ENCODE measurements at regions not wholly inside any gene's neighbourhood (a gene's known extent, or its start where the extent isn't known, plus 50 kb on each side); places are given as distances from the start of the nearest gene placed in this dataset.

DNA sequence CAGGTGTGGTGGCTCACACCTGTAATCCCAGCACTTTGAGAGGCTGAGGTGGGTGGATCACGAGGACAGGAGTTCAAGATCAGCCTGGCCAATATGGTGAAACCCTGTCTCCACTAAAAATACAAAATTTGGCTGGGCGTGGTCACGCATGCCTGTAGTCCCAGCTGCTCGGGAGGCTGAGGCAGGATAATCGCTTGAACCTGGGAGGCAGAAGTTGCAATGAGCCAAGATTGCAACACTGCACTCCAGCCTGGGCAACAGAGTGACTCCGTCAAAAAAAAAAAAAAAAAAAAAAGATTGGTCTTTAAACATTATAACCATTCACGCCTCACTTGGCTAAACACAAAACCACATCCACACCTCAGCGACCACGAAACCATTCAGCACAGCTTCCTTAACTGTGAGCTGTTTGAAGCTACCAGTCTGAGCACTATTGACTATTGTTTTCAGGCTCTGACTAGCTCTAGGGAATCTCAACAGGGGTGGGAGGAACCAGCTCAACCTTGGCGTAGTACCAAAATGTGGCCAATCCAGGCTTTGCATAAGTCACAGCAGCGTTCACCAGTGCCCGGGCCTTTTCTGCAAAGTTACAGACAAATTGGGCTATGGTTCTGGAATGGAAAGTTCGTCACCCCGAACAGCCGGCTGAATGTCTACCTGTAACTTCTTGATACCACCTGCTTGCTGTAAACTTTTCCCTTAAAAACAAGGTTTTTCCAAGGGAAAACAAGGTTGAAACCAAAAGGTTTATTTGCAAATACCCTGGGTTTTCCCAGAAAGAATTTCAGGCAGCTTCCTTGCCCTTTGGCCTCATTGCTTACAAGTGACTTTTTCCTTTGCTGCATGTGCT, 73.6 kb upstream of the DHX15 start:
- TF ChIP-seq NPAS2 (CRISPR knock-in tag; IDR thresholded peaks at IDR 0.05; ENCODE audit: borderline replicate concordance) (no peak), POLR2AphosphoS2 (conservative IDR thresholded peaks at IDR 0.05; ENCODE audit: low read length) (no peak), HOXB5 (CRISPR knock-in tag; IDR thresholded peaks at IDR 0.05) (no peak), SREBF2 (IDR thresholded peaks at IDR 0.05) (no peak)
- TF ChIP-seq, protein P1, sequence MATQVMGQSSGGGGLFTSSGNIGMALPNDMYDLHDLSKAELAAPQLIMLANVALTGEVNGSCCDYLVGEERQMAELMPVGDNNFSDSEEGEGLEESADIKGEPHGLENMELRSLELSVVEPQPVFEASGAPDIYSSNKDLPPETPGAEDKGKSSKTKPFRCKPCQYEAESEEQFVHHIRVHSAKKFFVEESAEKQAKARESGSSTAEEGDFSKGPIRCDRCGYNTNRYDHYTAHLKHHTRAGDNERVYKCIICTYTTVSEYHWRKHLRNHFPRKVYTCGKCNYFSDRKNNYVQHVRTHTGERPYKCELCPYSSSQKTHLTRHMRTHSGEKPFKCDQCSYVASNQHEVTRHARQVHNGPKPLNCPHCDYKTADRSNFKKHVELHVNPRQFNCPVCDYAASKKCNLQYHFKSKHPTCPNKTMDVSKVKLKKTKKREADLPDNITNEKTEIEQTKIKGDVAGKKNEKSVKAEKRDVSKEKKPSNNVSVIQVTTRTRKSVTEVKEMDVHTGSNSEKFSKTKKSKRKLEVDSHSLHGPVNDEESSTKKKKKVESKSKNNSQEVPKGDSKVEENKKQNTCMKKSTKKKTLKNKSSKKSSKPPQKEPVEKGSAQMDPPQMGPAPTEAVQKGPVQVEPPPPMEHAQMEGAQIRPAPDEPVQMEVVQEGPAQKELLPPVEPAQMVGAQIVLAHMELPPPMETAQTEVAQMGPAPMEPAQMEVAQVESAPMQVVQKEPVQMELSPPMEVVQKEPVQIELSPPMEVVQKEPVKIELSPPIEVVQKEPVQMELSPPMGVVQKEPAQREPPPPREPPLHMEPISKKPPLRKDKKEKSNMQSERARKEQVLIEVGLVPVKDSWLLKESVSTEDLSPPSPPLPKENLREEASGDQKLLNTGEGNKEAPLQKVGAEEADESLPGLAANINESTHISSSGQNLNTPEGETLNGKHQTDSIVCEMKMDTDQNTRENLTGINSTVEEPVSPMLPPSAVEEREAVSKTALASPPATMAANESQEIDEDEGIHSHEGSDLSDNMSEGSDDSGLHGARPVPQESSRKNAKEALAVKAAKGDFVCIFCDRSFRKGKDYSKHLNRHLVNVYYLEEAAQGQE (IDR thresholded peaks at IDR 0.05), result no peak
- TF ChIP-seq, protein P2, sequence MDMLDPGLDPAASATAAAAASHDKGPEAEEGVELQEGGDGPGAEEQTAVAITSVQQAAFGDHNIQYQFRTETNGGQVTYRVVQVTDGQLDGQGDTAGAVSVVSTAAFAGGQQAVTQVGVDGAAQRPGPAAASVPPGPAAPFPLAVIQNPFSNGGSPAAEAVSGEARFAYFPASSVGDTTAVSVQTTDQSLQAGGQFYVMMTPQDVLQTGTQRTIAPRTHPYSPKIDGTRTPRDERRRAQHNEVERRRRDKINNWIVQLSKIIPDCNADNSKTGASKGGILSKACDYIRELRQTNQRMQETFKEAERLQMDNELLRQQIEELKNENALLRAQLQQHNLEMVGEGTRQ (IDR thresholded peaks at IDR 0.05), result no peak
- TF ChIP-seq, protein P3, sequence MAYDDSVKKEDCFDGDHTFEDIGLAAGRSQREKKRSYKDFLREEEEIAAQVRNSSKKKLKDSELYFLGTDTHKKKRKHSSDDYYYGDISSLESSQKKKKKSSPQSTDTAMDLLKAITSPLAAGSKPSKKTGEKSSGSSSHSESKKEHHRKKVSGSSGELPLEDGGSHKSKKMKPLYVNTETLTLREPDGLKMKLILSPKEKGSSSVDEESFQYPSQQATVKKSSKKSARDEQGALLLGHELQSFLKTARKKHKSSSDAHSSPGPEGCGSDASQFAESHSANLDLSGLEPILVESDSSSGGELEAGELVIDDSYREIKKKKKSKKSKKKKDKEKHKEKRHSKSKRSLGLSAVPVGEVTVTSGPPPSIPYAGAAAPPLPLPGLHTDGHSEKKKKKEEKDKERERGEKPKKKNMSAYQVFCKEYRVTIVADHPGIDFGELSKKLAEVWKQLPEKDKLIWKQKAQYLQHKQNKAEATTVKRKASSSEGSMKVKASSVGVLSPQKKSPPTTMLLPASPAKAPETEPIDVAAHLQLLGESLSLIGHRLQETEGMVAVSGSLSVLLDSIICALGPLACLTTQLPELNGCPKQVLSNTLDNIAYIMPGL (CRISPR knock-in tag; IDR thresholded peaks at IDR 0.05; ENCODE audit: borderline replicate concordance), result no peak
- TF ChIP-seq, protein P4, sequence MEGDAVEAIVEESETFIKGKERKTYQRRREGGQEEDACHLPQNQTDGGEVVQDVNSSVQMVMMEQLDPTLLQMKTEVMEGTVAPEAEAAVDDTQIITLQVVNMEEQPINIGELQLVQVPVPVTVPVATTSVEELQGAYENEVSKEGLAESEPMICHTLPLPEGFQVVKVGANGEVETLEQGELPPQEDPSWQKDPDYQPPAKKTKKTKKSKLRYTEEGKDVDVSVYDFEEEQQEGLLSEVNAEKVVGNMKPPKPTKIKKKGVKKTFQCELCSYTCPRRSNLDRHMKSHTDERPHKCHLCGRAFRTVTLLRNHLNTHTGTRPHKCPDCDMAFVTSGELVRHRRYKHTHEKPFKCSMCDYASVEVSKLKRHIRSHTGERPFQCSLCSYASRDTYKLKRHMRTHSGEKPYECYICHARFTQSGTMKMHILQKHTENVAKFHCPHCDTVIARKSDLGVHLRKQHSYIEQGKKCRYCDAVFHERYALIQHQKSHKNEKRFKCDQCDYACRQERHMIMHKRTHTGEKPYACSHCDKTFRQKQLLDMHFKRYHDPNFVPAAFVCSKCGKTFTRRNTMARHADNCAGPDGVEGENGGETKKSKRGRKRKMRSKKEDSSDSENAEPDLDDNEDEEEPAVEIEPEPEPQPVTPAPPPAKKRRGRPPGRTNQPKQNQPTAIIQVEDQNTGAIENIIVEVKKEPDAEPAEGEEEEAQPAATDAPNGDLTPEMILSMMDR (IDR thresholded peaks at IDR 0.05), result no peak

Measured in A549 (cell line).